Urothelium cell line (cell line): ENCODE measurements at regions not wholly inside any gene's neighbourhood (a gene's known extent, or its start where the extent isn't known, plus 50 kb on each side); places are given as distances from the start of the nearest gene placed in this dataset.

ENCODE experiments used
- DNase-seq: peaks from one replicate; pipeline ENCODE4 v3.0.0; 2011; ENCODE audit warnings: low spot score, mixed read lengths
- FAIRE-seq: peaks from 2 replicates; lab custom pipeline; 2011; peaks lifted over from hg19 to GRCh38; lab: Jason Lieb, UNC

DNA sequence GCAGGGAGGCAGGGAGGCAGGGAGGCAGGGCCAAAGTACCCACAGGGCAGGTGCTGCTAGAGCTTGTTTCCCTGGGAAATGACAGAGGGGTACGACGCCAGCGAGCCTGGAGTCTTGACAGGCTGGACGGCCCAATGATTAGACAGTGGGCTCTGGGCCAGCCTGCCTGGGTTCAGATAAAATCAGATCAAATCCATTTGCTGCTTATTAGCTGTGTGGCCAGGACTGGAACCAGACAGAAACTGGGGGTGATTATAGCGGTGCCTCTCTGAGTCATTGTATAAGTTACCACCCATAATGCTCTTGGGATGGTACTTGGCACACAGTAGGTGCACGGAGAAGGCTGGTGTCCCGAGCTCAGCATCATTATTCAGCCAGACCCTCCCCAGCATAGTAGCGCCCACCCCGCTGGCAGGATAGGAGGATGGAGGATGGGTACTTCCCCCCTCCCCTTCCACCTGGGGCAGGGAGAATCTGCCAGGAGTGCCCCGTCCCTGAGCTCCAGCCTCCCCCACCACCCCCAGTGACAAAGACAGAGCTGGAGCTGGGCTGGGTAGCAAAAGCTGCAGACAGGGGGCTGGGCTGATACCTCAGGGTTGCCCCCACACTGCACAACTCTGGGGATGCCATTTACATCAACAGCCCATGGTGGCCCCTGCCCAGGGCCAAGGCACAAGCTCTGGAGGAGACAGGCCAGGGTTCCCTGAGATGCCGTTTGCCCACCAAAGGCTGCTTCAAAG lies 77.6 kb upstream of the TNRC6C start:
- FAIRE-seq, result no peak
- no peak for DNase-seq

DNA sequence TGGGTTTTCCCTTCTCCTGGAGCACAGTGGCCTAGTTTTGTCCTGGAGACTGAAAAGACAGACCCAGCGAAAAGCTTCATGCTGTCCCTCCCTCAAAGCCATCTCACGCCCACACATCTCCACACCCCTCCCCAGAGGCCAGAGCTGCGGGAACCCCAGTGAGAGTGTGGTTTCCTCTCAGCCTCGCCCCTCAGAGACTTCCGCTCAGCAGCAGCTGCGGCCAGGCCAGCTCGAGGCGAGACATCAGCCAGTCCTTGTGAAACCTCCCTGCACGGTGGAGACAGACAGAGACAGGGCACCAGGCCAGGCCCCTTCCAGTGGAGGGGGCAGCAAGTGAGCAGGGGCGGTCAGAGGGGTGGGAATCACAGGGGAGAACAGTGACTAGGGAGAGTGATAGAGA lies 77.0 kb upstream of the TNRC6C start:
- no peak for FAIRE-seq
- peak; percentile 85 for DNase-seq

DNA sequence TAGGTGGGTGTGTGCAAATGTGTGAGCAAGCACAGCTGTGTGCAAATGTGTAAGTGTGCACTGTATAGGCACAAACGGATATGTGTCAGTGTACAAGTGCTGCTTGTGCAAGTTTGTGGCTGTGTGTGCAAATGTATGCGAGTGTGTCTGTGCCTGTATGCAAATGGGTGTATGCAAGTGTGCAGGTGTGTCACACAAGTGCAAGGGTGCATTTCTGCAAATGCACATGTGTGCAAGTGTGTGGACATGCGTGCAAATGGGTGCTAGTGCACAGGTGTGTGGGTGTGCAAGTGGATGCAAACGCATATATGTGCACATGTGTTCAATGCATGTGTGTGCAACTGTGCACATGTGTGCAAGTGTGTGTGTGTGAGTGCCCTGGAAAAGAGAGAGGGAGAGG lies 76.5 kb upstream of the TNRC6C start:
- peak; percentile 99 for FAIRE-seq

DNA sequence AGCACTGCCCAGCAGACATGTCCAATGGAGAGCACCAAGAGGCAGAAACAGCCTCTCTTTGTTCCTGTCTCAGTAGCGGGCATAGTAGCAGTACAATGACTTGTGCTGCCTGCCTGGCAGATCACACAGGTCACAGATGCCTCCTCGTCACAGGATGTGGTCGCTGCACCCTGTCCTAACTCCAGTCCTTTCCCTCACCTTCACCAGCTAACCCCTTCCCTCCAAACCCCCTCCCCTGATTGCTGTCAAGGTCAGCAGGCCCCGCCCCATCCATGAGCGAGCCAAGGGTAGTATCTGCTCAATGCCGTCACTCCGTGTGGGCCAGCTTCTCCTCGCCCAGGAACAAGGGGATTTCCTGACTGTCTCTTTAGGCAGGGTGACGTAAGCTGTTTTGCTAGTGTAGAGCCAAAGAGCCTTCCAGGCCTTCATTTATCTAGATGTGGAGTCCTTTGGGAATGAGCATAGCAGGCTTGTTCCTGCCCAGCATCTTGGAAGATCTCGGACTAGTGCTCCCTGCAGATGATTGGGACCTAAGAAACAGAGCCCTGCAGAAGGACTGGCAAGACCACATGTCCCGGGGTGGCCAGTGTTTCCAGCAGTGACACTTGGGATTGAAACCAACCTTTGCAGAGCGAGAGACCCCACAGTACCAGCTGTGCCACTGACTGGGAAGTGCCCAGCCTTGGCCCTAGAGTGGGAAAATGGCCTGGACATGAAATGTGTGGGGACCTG lies 75.9 kb upstream of the TNRC6C start:
- DNase-seq, result peak; percentile 53
- FAIRE-seq, result peak; percentile 72

More for the DNA sequence above, 76.5 kb upstream of the TNRC6C start:
- DNase-seq, result no peak

DNA sequence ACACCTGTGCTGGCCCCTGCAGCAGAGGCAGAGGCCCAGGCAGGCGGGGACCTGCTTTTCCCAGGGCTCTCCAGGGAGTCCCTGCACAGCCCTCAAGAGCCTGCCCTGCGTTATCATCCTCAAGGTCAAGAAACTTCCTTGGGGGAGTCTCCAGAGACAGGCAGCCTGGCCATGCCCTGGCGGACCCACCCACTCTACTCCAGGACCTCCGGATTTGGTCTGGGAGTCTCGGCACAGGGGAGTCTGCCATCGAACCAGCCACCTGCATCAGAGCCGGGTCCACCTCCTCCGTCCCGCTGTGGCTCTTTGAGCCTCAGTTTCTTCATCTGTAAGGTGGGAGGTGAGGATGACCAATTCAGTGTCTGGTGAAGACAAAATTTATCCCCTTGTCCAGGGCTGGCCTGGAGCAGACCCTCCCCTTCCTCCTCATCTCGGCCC lies 75.3 kb upstream of the TNRC6C start:
- FAIRE-seq, result no peak

DNA sequence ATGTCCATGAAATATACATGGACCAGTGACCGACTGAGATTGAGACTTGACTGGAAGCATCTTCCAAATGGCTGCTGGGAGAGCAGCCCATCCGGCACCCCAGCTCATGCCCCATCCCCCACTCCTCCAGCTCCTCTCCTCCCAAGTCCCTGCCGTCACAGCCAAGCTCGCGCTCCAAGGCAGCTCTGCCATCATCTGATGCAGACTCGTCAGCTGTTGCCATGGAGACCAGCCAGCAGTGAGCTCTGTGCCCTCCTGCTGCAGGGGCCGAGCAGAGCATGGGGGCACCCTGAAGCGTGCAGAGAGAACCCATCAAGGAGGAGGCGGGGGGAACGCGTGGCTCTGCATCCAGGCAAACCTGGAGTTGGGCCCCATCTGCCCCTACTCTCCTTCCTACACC lies 74.5 kb upstream of the TNRC6C start:
- FAIRE-seq, result peak; percentile 79
- DNase-seq, result no peak

More for the DNA sequence above, 75.3 kb upstream of the TNRC6C start:
- no peak for DNase-seq

DNA sequence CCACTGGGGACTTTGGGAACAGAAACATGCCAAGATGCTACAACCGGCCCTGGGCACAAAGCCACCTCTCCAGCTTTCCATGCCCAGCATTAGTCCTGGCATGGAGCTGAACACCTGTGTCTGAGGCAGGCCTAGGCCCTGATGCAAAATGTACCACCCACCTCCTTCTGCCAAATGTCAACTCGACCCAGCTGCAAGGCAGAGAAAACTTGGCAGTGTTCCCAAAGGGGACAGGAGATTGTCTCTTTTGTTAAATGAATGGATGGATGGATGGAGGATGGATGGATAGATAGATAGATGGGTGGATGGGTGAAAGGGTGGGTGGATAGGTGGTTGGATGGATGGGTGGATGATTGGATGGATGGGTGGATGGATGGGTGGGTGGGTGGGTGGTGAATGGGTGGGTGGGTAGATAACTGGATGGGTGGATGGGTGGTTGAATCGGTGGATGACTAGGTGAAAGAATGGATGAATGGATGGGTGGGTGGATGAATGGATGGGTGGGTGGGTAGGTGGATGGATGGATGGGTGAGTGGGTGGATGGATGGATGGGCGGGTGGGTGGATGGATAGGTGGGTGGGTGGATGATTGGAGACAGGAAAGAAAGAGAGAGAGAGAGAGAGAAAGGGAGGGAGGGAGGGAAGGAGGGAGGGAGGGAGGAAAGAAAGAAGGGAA lies 73.4 kb upstream of the TNRC6C start:
- FAIRE-seq (peak; percentile 42), DNase-seq (no peak)

DNA sequence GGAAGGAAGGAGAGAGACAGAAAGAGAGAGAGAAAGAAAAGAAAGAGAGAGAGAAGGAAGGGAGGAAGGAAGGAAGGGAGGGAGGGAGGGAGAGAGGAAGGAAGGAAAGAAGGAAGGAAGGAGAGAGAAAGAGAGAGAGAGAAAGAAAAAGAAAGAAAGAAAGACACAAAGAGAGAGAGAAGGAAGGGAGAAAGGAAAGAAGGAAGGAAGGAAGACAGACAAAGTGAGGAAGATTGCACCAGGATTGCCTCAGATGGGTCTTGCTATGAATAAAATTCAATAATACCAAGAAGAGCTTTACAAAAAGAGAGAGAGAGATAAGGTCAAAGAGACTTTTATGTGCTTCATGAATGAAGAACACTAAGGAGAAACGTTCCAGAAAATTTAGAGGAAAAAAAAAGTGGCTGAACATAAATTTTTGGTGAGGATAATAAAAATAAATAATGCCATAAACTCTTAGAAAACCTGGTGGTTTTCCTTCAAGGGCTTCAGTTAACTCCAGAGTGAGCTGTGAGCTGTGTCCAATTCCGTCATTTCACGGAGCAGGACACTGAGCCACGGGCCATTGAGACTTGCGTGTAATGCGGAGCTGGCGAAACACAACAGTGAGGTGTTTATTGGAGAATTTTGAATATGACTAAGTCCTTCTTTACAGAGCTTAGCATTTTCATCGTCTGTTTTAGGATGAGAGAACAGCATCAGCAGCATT lies 72.7 kb upstream of the TNRC6C start:
- FAIRE-seq, result no peak

DNA sequence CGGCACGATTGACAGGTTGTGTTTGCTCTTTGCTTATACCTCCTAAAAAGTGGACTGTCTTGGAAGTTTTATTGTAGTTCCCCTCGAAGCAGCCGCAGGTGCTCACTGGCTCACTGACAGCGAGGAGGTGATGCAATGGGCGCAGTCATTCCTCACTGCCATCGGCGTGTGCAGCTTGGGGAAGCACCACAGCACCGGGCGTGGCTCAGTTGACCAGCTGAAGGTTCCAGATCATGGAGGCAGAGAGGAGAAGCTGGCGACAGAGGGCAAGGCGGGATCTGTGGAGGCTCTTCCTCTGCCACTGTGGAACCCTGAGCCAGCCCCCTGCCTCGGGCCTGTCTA lies 72.1 kb upstream of the TNRC6C start:
- DNase-seq, result no peak

More for the DNA sequence above, 72.7 kb upstream of the TNRC6C start:
- no peak for DNase-seq

DNA sequence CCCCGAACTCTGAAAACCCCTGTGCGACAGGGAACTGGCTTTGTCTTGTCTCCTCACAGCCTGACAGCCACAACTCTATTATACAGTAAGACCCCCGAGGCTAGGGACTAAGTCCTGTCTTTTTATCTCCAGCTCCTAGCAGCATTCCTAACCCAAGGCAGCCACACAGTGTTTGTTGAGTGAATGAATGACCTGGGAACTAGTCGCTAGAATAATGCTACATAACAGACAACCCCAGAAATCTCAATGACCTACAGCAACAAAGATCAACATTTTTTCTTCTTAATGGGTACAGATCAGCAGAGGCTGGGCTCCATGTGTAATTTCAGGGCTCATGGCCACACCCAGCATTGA lies 71.4 kb upstream of the TNRC6C start:
- no peak for FAIRE-seq
- no peak for DNase-seq

More for the DNA sequence above, 72.1 kb upstream of the TNRC6C start:
- FAIRE-seq, result peak; percentile 75

DNA sequence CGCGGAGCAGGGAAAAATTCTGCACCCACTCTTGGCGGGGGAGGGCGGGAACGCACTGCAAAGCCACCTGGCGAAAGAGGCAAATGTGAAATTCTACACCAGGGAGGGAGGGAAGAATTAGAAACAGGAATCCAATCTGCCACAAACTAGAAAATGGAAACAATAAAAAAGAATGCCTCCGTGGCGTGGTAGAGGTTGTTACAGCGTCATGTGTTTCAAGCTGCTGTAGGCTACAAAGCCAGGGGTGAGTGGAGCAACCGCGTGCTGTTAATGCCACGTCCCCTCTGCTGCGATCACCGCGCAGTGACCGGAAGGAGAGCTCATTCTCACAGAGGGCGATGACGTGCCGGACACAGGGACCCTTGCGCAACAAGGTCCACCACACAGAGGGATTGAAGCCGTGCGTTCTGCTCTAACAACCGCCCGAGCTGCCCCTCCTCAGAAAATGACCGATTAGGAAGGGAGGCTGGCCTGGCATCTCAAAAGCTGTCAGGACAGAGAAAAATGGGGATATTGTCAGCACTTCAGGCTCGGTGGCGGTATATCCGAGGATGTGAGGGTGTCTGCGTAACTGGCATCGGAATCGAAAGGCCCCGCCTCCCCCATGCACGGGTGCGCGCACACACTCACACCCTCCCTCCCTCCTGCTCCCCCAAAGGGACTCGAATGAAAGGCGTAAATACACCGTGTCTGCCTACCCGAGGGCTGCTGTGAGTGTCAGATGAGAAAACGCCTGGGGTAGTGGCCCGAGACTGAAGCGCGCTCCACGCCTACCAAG lies 70.8 kb upstream of the TNRC6C start:
- FAIRE-seq, result peak; percentile 82
- peak; percentile 64 for DNase-seq

DNA sequence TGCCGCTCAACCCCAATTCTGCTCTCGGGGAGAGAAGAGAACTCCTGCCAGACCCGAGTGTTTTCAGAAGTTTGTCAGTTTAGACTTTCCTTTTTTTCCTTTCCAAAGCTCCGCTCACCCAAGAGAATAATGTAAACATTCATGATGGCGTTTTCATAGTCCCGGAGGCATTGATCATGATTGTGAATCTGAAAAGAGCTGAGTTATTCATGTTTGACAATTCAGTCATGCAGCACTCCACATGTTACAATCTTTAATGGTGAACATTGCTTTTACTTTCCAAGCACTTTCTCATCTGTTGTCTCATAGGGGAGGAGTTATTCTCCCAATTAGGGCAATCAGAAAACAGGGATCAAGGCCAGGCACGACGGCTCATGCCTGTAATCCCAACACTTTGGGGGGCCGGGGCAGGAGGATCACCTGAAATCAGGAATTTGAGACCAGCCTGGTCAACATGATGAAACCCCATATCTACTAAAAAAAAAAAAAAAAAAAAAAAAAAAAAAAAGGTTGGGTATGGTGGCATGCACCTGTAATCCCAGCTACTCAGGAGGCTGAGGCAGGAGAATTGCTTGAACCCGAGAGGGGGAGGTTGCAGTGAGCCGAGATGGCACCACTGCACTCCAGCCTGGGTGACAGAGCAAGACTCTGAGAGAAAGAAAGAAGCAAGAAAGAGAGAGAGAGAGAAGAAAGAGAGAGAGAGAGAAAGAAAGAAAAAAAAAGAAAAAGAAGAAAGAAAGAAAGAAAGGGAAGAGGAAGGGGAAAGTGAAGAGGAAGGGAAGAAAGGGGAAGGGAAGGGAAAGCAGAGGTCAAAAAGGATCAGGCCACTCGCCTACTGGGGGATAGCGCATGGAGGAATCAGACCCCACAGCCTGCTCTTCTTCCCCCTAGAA lies 70.0 kb upstream of the TNRC6C start:
- DNase-seq (no peak), FAIRE-seq (peak; percentile 81)

DNA sequence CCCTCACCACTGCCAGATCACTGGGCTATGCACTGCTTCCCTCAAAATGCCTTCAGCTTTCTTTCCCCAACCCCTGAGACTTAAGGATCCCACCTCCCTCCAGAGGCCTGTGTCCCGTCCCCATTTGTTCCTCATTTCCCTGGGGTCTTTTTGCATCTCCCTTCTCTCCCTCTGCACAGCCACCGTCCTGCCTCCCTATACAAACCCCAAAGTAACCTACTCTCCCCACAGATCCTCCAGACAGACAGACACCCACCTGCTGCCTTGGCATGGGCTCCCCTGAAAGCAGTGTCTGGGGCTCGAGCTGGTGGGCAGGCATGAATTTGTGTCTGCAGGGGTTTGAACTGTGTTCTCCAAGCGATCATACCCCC lies 69.4 kb upstream of the TNRC6C start:
- no peak for DNase-seq
- no peak for FAIRE-seq

DNA sequence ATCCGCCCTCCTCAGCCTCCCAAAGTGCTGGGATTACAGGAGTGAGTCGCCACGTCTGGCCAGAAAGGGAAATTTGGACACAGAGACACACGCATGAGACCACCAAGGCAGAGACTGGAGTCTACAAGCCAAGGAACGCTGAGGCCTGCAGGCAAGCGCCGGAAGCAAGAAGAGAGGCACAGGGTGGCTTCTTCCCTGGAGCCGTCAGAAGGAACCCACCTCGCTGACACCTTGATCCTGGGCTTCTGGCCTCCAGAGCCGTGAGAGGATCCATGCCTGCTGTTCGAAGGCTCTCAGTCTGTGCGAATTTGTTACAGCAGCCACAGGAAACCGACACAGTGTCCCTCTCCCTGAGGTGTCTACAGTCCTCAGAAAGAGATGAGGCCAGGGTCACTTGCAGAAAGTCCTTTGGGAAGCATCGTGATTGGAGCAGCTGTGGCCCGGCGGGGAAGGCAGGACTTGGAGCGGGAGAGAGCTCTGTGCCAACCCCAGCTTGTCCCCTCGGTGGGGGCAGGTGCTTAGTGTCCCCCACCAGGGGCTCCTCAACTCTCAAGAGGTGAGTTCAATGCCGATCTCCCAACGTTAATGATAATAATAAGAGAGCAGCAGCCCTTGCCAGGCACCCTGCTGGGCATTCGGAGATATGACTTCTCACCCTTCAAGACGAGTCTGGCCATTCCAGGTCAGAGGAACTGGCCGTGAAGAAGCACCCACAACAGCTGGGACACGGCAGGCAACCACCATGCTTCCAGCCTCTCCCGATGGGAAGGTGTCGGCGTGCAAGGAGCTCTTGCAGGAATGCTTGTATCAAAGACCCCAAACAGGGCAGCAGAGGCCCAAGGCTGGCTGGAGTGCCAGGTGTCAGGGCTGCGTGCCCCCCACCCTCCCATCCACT lies 68.4 kb upstream of the TNRC6C start:
- no peak for FAIRE-seq
- DNase-seq, result no peak

DNA sequence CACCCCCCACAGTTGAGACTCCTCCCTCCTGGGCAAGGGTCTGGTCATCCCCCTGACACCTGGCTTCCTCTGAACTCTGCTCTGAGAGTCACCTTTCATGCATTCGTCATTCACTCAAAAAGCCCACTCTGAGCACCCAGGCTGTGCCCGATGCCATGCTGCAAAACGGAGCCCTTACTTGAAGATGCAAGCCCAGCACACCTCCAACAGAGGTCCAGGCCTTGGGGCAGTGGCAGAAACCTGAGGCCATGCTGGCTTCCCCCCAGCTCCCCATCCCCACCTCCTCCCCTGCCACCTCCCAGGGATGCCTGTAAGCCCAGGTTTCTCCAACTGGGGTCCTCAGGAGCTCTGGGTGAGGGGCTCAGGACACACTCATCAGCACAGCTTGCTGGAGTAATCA lies 67.7 kb upstream of the TNRC6C start:
- FAIRE-seq, result no peak

DNA sequence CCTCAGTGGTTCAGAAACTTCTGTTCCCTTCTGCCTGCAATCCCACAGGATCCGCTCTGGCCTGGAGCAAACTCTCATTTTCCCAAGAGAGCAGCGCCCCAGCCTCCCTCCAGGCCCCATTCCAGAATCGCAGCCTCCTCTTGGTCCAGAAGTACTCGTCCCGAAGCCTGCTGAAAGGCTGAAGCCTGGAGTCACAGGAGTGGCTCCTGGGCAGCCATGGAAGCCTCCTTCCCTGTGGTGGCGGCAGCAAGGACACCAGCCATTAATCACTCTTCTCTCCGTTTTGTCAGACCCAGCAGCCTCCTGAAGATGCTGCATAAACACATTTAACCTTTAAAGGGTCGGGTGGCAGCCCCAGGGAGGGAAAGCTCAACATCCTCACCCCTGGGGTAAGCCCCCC lies 66.9 kb upstream of the TNRC6C start:
- no peak for DNase-seq
- no peak for FAIRE-seq

More for the DNA sequence above, 67.7 kb upstream of the TNRC6C start:
- no peak for DNase-seq

DNA sequence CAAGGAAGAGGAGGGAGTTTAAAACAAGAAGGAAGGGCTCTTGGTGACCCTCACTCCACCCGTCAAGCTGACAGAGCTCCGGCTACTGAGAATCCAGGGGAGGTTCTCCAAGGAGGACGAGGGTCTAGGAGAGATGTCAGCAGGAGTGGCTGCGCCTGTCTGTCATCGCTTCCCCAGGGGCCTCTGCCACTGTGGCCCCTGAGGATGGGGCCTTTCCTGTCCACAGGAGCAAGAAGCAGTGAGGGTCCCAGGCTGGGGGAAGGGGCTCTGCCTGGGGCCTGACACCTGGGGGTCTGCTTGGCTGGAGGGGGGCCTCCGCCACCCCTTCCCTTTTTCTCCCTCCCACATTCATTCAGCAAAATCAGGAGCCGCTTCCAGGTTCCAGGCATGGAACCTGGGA lies 66.5 kb upstream of the TNRC6C start:
- DNase-seq (no peak), FAIRE-seq (no peak)

DNA sequence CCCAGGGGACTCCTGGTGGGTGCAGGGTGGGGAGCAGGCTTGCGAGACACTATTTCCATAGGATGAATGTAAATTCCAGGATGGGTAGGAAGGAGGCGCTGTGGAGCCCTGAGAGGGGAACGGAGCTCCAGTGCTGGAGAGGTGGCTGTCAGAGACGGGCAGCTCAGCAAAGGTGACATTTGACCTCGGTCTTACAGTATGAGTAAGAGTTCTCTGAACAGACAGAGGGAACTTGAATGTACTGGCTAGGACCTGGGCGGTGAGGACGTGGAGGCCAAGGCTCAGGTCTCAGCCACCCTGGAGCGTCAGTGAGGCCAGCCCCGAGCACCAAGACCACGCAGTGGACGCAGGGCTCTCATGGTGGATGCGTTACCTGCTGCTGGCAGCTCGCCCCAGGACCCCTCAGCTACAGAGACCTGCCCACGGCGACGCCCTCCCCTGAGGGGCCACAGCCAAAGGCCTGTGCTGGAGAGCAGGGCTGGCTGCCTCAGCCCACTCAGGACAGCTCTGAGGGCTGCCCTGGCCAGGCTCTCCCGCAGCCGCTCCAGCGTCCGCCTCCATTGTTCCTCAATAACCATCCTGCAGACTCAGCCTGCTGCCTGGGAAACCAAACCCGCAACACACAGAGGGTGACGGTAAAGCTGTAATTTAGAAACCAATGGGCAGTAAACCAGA lies 65.9 kb upstream of the TNRC6C start:
- FAIRE-seq (no peak), DNase-seq (no peak)
